ENCODE measurements at regions not wholly inside any gene's neighbourhood (a gene's known extent, or its start where the extent isn't known, plus 50 kb on each side); places are given as distances from the start of the nearest gene placed in this dataset.

DNA sequence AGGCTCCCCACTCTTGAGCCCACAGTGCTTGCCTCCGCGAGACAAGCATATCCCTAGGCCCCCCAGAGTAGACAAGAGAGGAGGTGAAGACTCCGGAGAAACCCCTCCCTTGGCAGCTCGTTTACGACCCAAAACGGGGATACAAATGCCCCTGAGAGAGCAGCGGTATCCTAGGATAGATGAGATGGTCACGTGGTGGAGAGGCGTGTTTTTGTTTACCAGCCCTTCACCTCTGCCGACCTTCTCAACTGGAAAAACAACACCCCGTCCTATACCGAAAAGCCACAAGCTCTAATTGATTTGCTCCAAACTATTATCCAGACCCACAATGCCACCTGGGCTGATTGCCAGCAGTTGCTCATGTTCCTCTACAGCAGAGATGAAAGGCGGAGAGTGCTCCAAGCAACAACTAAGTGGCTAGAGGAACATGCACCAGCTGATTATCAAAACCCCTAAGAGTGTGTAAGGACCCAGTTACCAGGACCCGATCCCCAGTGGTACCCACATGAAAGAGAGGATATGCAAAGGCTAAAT lies 99.5 kb upstream of the OSBPL11 start (continued):
- TF ChIP-seq, protein P1, sequence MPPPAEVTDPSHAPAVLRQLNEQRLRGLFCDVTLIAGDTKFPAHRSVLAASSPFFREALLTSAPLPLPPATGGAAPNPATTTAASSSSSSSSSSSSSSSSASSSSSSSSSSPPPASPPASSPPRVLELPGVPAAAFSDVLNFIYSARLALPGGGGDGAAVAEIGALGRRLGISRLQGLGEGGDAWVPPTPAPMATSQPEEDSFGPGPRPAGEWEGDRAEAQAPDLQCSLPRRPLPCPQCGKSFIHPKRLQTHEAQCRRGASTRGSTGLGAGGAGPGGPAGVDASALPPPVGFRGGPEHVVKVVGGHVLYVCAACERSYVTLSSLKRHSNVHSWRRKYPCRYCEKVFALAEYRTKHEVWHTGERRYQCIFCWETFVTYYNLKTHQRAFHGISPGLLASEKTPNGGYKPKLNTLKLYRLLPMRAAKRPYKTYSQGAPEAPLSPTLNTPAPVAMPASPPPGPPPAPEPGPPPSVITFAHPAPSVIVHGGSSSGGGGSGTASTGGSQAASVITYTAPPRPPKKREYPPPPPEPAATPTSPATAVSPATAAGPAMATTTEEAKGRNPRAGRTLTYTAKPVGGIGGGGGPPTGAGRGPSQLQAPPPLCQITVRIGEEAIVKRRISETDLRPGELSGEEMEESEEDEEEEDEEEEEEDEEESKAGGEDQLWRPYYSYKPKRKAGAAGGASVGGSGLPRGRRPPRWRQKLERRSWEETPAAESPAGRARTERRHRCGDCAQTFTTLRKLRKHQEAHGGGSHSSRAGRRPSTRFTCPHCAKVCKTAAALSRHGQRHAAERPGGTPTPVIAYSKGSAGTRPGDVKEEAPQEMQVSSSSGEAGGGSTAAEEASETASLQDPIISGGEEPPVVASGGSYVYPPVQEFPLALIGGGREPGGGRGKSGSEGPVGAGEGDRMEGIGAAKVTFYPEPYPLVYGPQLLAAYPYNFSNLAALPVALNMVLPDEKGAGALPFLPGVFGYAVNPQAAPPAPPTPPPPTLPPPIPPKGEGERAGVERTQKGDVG (CRISPR knock-in tag; IDR thresholded peaks at IDR 0.05) = no peak
- no peak for TF ChIP-seq IKZF2 (IDR thresholded peaks at IDR 0.05)
- no peak for TF ChIP-seq NR2C2 (IDR thresholded peaks at IDR 0.05; ENCODE audit: borderline replicate concordance, control insufficient read depth, insufficient read length, low read depth)
- TF ChIP-seq YY1 (IDR thresholded peaks at IDR 0.05; ENCODE audit: low read depth, low read length) = no peak
- no peak for TF ChIP-seq ATF7 (IDR thresholded peaks at IDR 0.05; ENCODE audit: low read depth)
- no peak for TF ChIP-seq LARP7 (IDR thresholded peaks at IDR 0.05)

DNA sequence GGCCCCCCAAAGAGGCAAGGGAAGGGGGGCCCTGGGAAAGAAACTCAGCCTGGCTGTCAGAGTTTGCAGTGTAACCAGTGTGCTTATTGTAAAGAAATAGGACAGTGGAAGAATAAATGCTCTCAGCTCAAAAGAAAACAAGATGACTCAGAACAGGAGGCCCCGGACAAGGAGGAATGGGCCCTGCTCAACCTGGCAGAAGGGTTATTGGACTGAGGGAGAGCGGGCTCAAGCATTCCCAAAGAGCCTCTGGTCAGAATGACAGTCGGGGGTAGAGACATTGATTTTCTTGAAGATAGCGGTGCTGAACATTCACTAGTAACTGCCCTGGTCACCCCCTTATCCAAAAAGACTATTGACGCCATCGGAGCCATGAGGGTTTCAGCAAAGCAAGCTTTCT lies 100.4 kb upstream of the OSBPL11 start:
- no TSS peak for BruUV-seq (replicated peaks)
- ATAC-seq (no peak), FAIRE-seq (no peak), DNase-seq (ENCODE audit: low read depth, low spot score) (no peak)
- H3K4me3 ChIP-seq = no peak overlapping the region
- ChIA-PET SMC1A (ENCODE audit: uncharacterized antibody, unreplicated experiment) (no interaction called here), CTCF (interaction anchor here (0.6 kb wide), 1 partner anchor 348 kb away, joined by 3 read pairs; no protein-coding TSS in a partner anchor), POLR2A (no interaction called here), RAD21 (ENCODE audit: unreplicated experiment) (no interaction called here)
- H4K20me1 ChIP-seq (ENCODE audit: control insufficient read depth, insufficient read depth) = no peaks in the 10 kb centered on the region
- no peaks in the 10 kb centered on the region for H3K9me3 ChIP-seq (replicated peaks; ENCODE audit: control insufficient read depth, insufficient read depth, low read length)
- 52% methylated on average over 6 of the region's 6 CpGs for WGBS (ENCODE audit: insufficient coverage, insufficient replicate concordance, low lambda C conversion rate, missing lambda C conversion rate)
- no peaks in the 10 kb centered on the region for H3K4me1 ChIP-seq (ENCODE audit: control insufficient read depth, insufficient read depth, low read length)
- no peaks in the 10 kb centered on the region for H3K27me3 ChIP-seq (replicated peaks in 1 of 2; ENCODE audit: control insufficient read depth in 2 of 2, insufficient read depth in 2 of 2, low read length in 1 of 2)
- no peaks in the 10 kb centered on the region for H3K79me2 ChIP-seq (ENCODE audit: control insufficient read depth, insufficient read depth, low read length)
- H3K36me3 ChIP-seq (ENCODE audit: control insufficient read depth in 2 of 2, insufficient read depth in 2 of 2, low read length in 1 of 2) = no peaks in the 10 kb centered on the region
- H3K9ac ChIP-seq (ENCODE audit: control insufficient read depth, insufficient read depth, low read length) = no peak overlapping the region
- H2AFZ ChIP-seq (ENCODE audit: control insufficient read depth, low read depth, low read length) = no peak overlapping the region
- intact Hi-C loops (cut with micrococcal nuclease; ENCODE audit: unreplicated experiment) (no loop called here), in situ Hi-C loops (cut with MboI) (no loop called here)
- H3K27ac ChIP-seq (ENCODE audit: control insufficient read depth, insufficient read depth) = no peak overlapping the region
- no peak overlapping the region for H3K4me2 ChIP-seq (ENCODE audit: control insufficient read depth, insufficient read depth)
- no peak for TF ChIP-seq CBFB (IDR thresholded peaks at IDR 0.05; ENCODE audit: low read depth)
- TF ChIP-seq, protein P2, sequence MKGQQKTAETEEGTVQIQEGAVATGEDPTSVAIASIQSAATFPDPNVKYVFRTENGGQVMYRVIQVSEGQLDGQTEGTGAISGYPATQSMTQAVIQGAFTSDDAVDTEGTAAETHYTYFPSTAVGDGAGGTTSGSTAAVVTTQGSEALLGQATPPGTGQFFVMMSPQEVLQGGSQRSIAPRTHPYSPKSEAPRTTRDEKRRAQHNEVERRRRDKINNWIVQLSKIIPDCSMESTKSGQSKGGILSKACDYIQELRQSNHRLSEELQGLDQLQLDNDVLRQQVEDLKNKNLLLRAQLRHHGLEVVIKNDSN (IDR thresholded peaks at IDR 0.05; ENCODE audit: borderline replicate concordance, extremely low read length, insufficient read depth, low read depth, low read length) = no peak
- TF ChIP-seq, protein P3, sequence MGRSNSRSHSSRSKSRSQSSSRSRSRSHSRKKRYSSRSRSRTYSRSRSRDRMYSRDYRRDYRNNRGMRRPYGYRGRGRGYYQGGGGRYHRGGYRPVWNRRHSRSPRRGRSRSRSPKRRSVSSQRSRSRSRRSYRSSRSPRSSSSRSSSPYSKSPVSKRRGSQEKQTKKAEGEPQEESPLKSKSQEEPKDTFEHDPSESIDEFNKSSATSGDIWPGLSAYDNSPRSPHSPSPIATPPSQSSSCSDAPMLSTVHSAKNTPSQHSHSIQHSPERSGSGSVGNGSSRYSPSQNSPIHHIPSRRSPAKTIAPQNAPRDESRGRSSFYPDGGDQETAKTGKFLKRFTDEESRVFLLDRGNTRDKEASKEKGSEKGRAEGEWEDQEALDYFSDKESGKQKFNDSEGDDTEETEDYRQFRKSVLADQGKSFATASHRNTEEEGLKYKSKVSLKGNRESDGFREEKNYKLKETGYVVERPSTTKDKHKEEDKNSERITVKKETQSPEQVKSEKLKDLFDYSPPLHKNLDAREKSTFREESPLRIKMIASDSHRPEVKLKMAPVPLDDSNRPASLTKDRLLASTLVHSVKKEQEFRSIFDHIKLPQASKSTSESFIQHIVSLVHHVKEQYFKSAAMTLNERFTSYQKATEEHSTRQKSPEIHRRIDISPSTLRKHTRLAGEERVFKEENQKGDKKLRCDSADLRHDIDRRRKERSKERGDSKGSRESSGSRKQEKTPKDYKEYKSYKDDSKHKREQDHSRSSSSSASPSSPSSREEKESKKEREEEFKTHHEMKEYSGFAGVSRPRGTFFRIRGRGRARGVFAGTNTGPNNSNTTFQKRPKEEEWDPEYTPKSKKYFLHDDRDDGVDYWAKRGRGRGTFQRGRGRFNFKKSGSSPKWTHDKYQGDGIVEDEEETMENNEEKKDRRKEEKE (IDR thresholded peaks at IDR 0.05) = no peak
- TF ChIP-seq, protein P4, sequence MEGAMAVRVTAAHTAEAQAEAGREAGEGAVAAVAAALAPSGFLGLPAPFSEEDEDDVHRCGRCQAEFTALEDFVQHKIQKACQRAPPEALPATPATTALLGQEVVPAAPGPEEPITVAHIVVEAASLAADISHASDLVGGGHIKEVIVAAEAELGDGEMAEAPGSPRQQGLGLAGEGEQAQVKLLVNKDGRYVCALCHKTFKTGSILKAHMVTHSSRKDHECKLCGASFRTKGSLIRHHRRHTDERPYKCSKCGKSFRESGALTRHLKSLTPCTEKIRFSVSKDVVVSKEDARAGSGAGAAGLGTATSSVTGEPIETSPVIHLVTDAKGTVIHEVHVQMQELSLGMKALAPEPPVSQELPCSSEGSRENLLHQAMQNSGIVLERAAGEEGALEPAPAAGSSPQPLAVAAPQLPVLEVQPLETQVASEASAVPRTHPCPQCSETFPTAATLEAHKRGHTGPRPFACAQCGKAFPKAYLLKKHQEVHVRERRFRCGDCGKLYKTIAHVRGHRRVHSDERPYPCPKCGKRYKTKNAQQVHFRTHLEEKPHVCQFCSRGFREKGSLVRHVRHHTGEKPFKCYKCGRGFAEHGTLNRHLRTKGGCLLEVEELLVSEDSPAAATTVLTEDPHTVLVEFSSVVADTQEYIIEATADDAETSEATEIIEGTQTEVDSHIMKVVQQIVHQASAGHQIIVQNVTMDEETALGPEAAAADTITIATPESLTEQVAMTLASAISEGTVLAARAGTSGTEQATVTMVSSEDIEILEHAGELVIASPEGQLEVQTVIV (IDR thresholded peaks at IDR 0.05; ENCODE audit: borderline replicate concordance, partially characterized antibody) = no peak

All from GM12878 (cell line).